Loucy (cell line): ENCODE measurements at regions not wholly inside any gene's neighbourhood (a gene's known extent, or its start where the extent isn't known, plus 50 kb on each side); places are given as distances from the start of the nearest gene placed in this dataset.

Source experiments
- H2AFZ ChIP-seq: fragments of 200-600 bp; sonication (generic); 2 replicates; pipeline ENCODE4 v1.6.0; 2016; ENCODE audit warnings: antibody characterized with exemption, mild to moderate bottlenecking, low read length, moderate library complexity
- H3F3A ChIP-seq: fragments of 200-600 bp; 2 replicates; pipeline ENCODE4 v1.6.0; 2016; ENCODE audit warnings: antibody characterized with exemption, low read depth, mild to moderate bottlenecking
- H3K27me3 ChIP-seq: fragments of 200-600 bp; sonication (generic); 2 replicates; pipeline ENCODE4 v1.6.1; 2014; ENCODE audit warnings: low read length, mild to moderate bottlenecking; ENCODE audit not compliant: insufficient read depth, poor library complexity, severe bottlenecking
- H3K36me3 ChIP-seq: fragments of 200-600 bp; sonication (generic); 2 replicates; pipeline ENCODE4 v1.6.1; 2016; ENCODE audit warnings: low read length; ENCODE audit not compliant: insufficient read depth
- H3K4me1 ChIP-seq: fragments of 200-600 bp; sonication (generic); 2 replicates; pipeline ENCODE4 v1.5.1; 2014; ENCODE audit warnings: low read length, mild to moderate bottlenecking; ENCODE audit not compliant: insufficient read depth, poor library complexity, severe bottlenecking
- H3K4me2 ChIP-seq: fragments of 200-600 bp; sonication (generic); 2 replicates; pipeline ENCODE4 v1.6.0; 2014; ENCODE audit warnings: antibody characterized with exemption, low read length, low read depth, mild to moderate bottlenecking; ENCODE audit not compliant: poor library complexity, severe bottlenecking
- H3K4me3 ChIP-seq: fragments of 200-600 bp; sonication (generic); 2 replicates; pipeline ENCODE4 v1.5.1; 2014; ENCODE audit warnings: low read length, mild to moderate bottlenecking, mixed read lengths; ENCODE audit not compliant: poor library complexity, severe bottlenecking
- H3K79me2 ChIP-seq: fragments of 200-600 bp; sonication (generic); 2 replicates; pipeline ENCODE4 v1.6.1; 2014; ENCODE audit warnings: low read length; ENCODE audit not compliant: insufficient read depth
- H3K9ac ChIP-seq: fragments of 200-600 bp; sonication (generic); 2 replicates; pipeline ENCODE4 v1.6.0; 2014; ENCODE audit warnings: mild to moderate bottlenecking, low read depth, low read length, moderate library complexity; ENCODE audit not compliant: poor library complexity, severe bottlenecking
- H3K9me2 ChIP-seq: fragments of 200-600 bp; sonication (generic); replicated peaks from 2 replicates; pipeline ENCODE4 v1.6.1; 2016; ENCODE audit warnings: low read depth, low read length, mixed read lengths
- H3K9me3 ChIP-seq: fragments of 200-600 bp; sonication (generic); 2 replicates; pipeline ENCODE4 v1.6.1; 2014; ENCODE audit warnings: mild to moderate bottlenecking, antibody characterized with exemption, low read length, low read depth; ENCODE audit not compliant: insufficient read depth
- H4K20me1 ChIP-seq: fragments of 200-600 bp; sonication (generic); 2 replicates; pipeline ENCODE4 v1.6.0; 2014; ENCODE audit warnings: antibody characterized with exemption, low read length, mild to moderate bottlenecking; ENCODE audit not compliant: insufficient read depth, poor library complexity, severe bottlenecking
- EZH2phosphoT487 ChIP-seq: fragments of 200-600 bp; IDR thresholded peaks from 2 replicates; pipeline ENCODE4 v1.6.1; 2018; ENCODE audit warnings: antibody characterized with exemption, mild to moderate bottlenecking, moderate library complexity, borderline replicate concordance
- TF ChIP-seq, protein P1 (sequence below): fragments of 200-600 bp; sonication (generic); conservative IDR thresholded peaks from 2 replicates; pipeline ENCODE4 v1.5.1; 2014; ENCODE audit warnings: mild to moderate bottlenecking, antibody characterized with exemption, low read length

DNA sequence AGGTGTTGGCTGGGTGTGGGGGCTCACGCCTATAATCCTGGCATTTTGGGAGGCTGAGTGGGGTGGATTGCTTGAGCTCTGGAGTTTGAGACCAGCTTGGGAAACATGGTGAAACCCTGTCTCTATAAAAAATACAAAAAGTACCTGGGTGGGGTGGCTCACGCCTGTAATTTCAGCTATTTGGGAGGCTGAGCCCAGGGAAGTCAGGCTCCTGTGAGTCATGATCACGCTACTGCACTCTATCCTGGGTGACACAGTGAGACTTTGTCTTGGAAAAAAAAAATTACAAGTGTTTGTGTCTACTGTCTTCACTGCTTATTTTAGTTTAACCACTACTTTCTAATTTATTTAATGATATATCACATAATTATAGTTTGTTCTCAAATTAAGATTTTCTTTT, 62.7 kb upstream of the DOCK10 start:
- no peaks in the 10 kb centered on the region for H3K4me1 ChIP-seq
- no peak overlapping the region for H2AFZ ChIP-seq
- no peak for TF ChIP-seq EZH2phosphoT487
- TF ChIP-seq, protein P1, sequence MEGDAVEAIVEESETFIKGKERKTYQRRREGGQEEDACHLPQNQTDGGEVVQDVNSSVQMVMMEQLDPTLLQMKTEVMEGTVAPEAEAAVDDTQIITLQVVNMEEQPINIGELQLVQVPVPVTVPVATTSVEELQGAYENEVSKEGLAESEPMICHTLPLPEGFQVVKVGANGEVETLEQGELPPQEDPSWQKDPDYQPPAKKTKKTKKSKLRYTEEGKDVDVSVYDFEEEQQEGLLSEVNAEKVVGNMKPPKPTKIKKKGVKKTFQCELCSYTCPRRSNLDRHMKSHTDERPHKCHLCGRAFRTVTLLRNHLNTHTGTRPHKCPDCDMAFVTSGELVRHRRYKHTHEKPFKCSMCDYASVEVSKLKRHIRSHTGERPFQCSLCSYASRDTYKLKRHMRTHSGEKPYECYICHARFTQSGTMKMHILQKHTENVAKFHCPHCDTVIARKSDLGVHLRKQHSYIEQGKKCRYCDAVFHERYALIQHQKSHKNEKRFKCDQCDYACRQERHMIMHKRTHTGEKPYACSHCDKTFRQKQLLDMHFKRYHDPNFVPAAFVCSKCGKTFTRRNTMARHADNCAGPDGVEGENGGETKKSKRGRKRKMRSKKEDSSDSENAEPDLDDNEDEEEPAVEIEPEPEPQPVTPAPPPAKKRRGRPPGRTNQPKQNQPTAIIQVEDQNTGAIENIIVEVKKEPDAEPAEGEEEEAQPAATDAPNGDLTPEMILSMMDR = no peak
- no peaks in the 10 kb centered on the region for H3K79me2 ChIP-seq
- H3K36me3 ChIP-seq = no peaks in the 10 kb centered on the region
- H4K20me1 ChIP-seq = no peaks in the 10 kb centered on the region
- no peaks in the 10 kb centered on the region for H3K9me3 ChIP-seq
- no peak overlapping the region for H3K4me2 ChIP-seq
- no peak overlapping the region for H3K4me3 ChIP-seq
- H3K27me3 ChIP-seq = no peaks in the 10 kb centered on the region
- no peaks in the 10 kb centered on the region for H3F3A ChIP-seq
- H3K9ac ChIP-seq = no peak overlapping the region
- H3K9me2 ChIP-seq = no peaks in the 10 kb centered on the region

GRCh38 chr2:225104321-225104720, 62.1 kb upstream of the DOCK10 start:
- Histone ChIP-seq H3K4me2 (no peak overlapping the region), H3K4me1 (no peaks in the 10 kb centered on the region), H3K36me3 (no peaks in the 10 kb centered on the region), H3K9ac (no peak overlapping the region), H3K4me3 (no peak overlapping the region), H3K27me3 (no peaks in the 10 kb centered on the region), H4K20me1 (no peaks in the 10 kb centered on the region), H3K9me2 (no peaks in the 10 kb centered on the region), H2AFZ (no peak overlapping the region), H3K9me3 (no peaks in the 10 kb centered on the region), H3K79me2 (no peaks in the 10 kb centered on the region), H3F3A (no peaks in the 10 kb centered on the region)
- no peak for TF ChIP-seq EZH2phosphoT487
- TF ChIP-seq, protein P1 = no peak

- no peak overlapping the region for H3K9ac ChIP-seq
- no peaks in the 10 kb centered on the region for H3K79me2 ChIP-seq
- no peak overlapping the region for H2AFZ ChIP-seq
- H3F3A ChIP-seq = no peaks in the 10 kb centered on the region
- H4K20me1 ChIP-seq = no peaks in the 10 kb centered on the region
- H3K9me2 ChIP-seq = no peaks in the 10 kb centered on the region
- H3K4me1 ChIP-seq = no peaks in the 10 kb centered on the region
- TF ChIP-seq, protein P1 = no peak
- no peak for TF ChIP-seq EZH2phosphoT487
- no peaks in the 10 kb centered on the region for H3K36me3 ChIP-seq
- no peak overlapping the region for H3K4me2 ChIP-seq
- no peaks in the 10 kb centered on the region for H3K9me3 ChIP-seq
- no peaks in the 10 kb centered on the region for H3K27me3 ChIP-seq
- H3K4me3 ChIP-seq = no peak overlapping the region
These were observed 61.5 kb upstream of the DOCK10 start for GRCh38 chr2:225103737-225104141.
